GM21529 (cell line): ENCODE measurements at regions not wholly inside any gene's neighbourhood (a gene's known extent, or its start where the extent isn't known, plus 50 kb on each side); places are given as distances from the start of the nearest gene placed in this dataset.

ENCODE experiments used
- ATAC-seq: cut with Tn5 transposase; IDR thresholded peaks from one replicate; pipeline ENCODE4 v1.9.1; 2021; ENCODE audit not compliant: unreplicated experiment

DNA sequence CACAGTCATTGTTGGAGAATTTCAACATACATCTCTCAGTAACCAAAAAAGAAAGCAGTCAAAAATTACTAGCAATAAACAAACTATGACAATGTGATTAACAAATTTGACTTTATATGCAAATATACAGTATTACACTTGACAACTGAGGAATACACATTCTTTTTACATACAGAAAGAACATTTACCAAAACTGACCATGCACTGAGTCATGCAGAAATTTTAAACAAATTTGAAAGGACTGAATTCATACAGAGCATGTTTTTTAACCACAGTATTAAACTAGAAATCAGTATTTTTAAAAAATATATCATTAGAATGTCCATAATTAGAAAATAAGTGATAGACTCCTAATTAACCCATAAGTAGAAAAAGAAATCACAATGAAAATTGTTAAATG lies 420.1 kb downstream of the TBC1D4 start:
- no peak for ATAC-seq

DNA sequence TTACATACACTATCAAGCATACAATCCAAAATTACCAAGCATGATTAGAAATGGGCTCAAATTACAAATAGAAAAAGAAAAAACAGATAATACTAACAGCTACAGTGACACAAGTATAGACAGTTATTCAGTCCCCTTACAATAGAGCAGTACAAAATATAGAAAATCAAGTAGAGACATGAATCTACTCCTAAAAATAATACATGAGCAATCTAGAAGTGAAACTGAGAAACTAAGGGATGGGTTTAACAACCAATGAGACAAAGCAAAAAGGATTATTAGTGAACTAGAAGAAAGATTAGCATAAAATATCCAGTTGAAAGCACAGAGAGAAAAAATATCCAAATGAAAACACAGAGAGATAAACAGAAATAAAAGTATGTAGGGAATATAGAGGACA lies 426.7 kb downstream of the TBC1D4 start:
- no peak for ATAC-seq

- no peak for ATAC-seq
Observed at GRCh38 chr13:75052616-75053015, 429.4 kb downstream of the TBC1D4 start.

- no peak for ATAC-seq
Observed at GRCh38 chr13:75050419-75051046, 431.4 kb downstream of the TBC1D4 start.

DNA sequence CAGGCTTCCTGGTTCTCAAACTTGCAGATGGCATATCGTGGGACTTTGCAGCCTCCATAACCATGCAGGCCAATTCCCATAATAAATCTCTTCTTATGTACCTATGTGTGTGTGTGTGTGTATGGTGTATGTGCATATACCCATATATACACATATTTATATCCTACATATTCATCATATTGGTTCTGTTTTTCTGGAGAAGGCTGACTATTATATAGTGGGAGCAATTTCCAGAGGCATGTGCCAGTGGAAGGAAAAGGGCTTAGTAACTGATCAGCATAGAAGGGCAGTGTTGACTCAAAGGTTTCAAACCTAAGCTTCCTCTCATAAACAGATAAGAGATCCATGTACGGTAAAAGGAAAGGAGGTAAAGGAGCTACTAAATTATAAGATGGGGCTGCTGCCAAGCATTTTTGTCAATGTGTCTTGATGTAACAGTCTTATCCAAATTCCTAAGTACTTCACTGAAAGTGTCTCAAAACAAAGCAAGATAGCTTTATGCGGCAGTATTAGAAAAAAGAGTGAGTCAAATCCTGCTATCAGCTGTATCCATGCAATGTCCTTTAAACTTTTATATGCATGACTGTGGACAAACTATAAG lies 432.1 kb downstream of the TBC1D4 start:
- no peak for ATAC-seq

DNA sequence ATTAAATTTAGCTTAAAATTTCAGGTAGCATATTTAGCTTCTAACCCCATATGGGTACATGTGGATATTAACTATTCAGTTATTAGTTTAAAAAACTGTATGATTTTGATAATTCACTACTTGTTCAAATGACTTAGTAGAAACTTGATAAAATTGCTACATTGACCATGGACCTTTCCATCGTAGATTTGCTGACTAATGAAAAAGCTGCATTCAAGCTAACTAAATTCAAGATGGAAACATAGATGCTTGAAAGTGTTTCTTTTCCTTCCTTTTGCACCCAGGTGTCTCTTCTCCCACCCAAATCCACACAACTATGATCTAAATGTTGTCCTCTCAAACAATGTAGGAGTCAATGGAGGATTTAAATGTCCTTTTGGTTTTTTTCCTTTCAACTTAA lies 439.2 kb downstream of the TBC1D4 start:
- ATAC-seq = no peak

DNA sequence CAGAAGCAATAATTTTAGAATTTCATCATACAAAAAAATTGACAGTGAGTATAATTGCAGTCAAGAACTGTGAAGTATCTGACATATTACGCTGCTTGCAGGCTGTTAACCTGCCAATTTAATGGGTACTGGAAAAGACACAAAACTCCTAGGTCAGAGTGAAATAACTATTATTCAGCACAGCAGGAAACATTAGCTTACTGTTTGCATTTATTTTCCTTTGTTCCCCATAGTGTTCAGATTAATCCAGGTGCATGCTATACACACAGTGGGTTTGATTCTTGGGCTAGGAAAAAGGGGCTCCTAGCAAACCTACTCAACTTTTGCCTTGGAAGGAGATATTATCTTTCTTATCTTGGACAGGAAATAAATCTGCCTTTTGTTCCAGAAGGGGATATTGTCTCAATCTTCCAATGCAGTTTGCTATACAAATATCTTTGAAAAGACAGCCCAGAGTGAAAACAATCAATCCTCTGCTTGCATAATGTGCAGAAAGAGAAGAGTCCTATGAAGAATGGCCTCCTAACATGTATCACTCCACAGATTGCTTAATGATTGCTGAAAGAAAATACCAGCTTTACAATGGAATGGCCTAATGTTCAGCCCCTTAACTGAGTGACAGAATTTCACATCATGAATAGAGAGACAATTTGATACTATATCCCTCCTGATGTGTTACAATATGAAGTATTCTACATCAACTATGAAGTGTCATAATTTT lies 443.4 kb downstream of the TBC1D4 start:
- ATAC-seq = no peak

GRCh38 chr13:75025956-75026355 lies 456.0 kb downstream of the TBC1D4 start:
- ATAC-seq = no peak

- no peak for ATAC-seq
Observed at GRCh38 chr13:75024602-75025001, 457.4 kb downstream of the TBC1D4 start.

DNA sequence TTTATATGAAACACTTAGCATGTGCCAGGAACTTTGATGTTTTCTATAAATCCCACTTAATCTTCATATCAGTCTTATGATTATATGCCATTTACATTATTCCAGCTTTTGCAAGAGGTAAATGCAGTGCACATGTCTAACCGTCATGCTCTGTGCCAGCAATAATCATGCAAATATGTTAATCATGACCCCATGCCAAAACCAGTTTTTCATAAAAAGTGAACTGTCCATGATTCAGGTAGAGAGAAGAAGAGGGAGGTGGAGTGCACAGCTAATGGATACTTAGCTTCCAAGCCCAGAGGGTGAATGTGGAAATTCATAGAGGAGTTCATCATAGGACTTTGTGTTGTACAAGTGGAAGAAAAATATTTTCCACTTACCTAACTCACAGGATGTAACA lies 458.4 kb downstream of the TBC1D4 start:
- ATAC-seq = no peak

DNA sequence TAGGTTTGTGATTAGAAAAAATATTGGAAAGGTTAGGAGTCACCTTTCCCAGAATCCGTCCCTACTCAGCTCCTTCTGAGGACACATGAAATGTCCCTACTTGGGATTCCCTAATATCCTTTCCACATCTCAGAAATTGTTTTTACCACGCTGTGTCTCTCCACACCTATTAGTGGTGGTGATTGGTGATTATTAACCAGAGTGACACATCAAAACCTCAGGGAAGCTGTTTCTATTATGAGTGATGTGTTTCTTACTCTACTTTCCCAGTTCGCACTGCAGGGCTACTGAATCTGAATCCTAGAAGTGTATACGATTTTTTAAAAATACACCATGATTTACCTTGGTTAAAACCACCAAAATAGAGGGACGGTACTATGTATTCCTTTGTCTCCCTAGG lies 460.8 kb downstream of the TBC1D4 start:
- ATAC-seq = no peak

- ATAC-seq = no peak
Observed at GRCh38 chr13:75016225-75016624, 465.7 kb downstream of the TBC1D4 start.

DNA sequence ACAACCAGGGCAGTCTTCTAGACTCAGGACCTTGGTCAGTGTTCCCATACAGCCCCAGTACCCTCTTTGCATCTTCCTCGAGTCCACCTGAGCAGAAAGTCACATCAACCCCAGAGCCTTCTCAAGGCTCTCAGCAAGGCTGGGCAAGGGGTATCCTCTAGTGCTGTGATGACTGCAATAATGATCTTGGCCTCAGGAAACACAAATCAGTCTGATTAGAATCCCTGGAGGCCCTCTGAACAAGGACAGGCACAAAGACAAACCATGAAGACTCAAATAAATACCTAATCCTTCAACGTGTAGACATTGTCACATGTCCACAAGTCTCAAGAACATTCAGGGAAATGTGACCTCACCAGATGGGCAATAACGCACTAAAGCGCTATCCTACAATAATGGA lies 468.2 kb downstream of the TBC1D4 start:
- ATAC-seq = no peak

GRCh38 chr13:75010941-75011340 lies 471.0 kb downstream of the TBC1D4 start:
- no peak for ATAC-seq

- no peak for ATAC-seq
Observed at GRCh38 chr13:75008926-75009325, 473.0 kb downstream of the TBC1D4 start.

- no peak for ATAC-seq
Observed at GRCh38 chr13:74990992-74991391, 491.0 kb downstream of the TBC1D4 start.

GRCh38 chr13:74987124-74987690 lies 494.8 kb downstream of the TBC1D4 start:
- no peak for ATAC-seq

GRCh38 chr13:74986609-74987008 lies 495.4 kb downstream of the TBC1D4 start:
- no peak for ATAC-seq

DNA sequence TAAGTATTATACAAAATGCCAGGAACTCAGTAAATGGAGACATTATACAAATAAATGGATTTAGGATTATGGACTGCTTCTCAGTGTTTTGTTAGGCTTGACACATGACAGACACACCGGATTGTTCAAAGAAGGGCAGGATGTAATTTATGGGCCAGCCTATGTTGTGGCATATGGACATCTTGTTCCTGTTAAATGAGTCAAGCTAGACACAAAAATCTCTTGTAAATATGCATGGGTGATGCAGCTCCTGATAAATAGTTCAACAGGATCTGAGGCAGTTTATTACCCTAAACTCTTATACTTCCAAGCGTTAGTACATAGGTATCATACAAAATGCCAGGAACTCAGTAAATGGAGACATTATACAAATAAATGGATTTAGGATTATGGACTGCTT lies 502.3 kb downstream of the TBC1D4 start:
- ATAC-seq = no peak

GRCh38 chr13:74978591-74978990 lies 503.4 kb downstream of the TBC1D4 start:
- no peak for ATAC-seq

DNA sequence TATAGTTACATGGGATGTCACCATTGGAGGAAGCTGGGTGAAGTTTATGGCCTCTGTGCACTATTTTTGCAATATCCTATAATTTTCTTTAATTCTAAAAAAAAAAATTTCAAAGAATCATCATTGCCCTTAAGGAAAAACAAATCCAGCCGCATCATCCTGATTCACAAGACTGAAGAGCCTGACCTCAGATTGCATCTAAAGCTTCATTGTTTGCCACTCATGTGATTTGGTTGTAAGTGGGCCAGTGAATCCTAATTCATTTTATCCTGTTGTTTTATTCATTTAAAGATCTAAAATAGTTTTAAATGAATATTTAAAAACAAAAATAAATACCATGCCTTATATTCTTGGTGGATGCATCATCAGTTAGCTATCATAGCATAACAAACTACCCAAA lies 504.5 kb downstream of the TBC1D4 start:
- no peak for ATAC-seq

GRCh38 chr13:74975111-74975510 lies 506.9 kb downstream of the TBC1D4 start:
- ATAC-seq = no peak
